GM12875 (cell line): ENCODE measurements at regions not wholly inside any gene's neighbourhood (a gene's known extent, or its start where the extent isn't known, plus 50 kb on each side); places are given as distances from the start of the nearest gene placed in this dataset.

Source experiments
- H3K4me3 ChIP-seq: one replicate; pipeline ENCODE4 v1.5.1; 2011; ENCODE audit warnings: low read depth, low read length, control low read depth
- CTCF ChIP-seq: IDR thresholded peaks from 2 replicates; pipeline ENCODE4 v1.5.1; 2011; ENCODE audit warnings: low read depth, mild to moderate bottlenecking, control low read depth, inconsistent platforms, low read length, moderate library complexity, borderline replicate concordance; ENCODE audit not compliant: insufficient read depth

DNA sequence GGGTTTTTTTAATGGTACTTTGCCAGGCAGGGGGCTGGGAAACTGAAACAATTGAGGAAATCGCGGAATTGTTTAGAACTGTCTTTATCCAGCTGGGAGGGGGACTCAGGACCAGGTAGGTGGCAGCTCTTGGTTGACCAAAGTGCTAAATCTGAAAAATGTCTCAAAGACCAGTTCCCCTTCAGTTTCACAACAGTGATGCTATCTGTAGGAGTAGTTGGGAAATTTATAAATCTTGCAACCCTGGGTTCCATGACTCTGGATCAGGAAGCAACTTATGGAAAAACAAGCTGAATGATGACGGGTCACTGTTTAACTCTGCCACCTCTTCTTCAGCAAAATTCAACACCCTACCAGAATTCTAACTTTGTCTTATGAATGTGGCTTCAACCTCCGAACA lies 99.7 kb downstream of the FAM50B start:
- no peak overlapping the region for H3K4me3 ChIP-seq
- TF ChIP-seq CTCF, result no peak

- H3K4me3 ChIP-seq, result no peak overlapping the region
- no peak for TF ChIP-seq CTCF
Observed at GRCh38 chr6:3949521-3949920, 100.3 kb downstream of the FAM50B start.

DNA sequence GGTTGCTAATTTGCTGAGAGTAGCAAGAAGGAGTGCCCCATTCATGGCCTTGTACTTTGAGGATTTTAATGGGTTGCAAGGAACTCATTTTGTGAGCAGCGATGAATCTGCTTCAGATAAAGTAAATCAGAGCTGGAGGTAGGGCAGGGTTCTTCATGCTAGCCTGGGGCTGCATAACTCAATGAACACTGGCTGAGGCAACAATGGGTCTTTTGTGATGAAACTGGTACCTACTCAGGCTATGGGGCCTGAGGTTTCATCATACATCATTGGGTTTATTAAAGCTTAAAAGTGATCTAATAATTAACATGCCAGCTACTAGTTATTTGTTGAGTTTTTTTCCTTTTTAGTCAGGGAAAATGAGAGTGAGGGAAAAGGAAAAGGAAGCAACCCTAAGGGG lies 106.9 kb downstream of the FAM50B start:
- no peak for TF ChIP-seq CTCF
- no peak overlapping the region for H3K4me3 ChIP-seq

DNA sequence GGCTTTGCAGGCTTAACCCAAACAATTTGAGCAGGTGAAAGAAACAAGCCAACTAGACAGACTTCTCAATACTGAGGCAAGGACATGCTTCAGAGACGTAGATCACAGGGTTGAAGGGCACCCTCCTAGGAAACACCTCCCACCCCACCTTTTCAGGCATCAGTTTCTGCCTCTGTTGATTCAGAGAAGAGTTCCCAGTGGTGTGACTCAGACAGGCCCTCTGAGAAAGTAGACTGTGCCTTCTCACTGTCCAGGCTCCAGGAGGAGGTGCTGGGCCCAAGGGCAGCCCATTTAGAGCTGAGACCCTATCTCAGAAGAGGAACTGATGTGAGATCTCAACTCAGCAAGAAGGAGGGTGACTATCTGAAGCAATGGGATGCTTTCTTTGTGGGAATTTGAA lies 108.1 kb downstream of the FAM50B start:
- H3K4me3 ChIP-seq, result no peak overlapping the region
- no peak for TF ChIP-seq CTCF

GRCh38 chr6:3958255-3958654 lies 109.1 kb downstream of the FAM50B start:
- H3K4me3 ChIP-seq, result no peak overlapping the region
- no peak for TF ChIP-seq CTCF

- TF ChIP-seq CTCF, result no peak
Observed at GRCh38 chr6:3959385-3959784, 110.2 kb downstream of the FAM50B start.

GRCh38 chr6:3960754-3961361 lies 111.7 kb downstream of the FAM50B start:
- no peak overlapping the region for H3K4me3 ChIP-seq
- no peak for TF ChIP-seq CTCF

More at GRCh38 chr6:3959385-3959784, 110.2 kb downstream of the FAM50B start:
- H3K4me3 ChIP-seq, result no peak overlapping the region
